Right lobe of liver (tissue), 6 donors: ENCODE measurements at regions not wholly inside any gene's neighbourhood (a gene's known extent, or its start where the extent isn't known, plus 50 kb on each side); places are given as distances from the start of the nearest gene placed in this dataset.

Experiments
- ATAC-seq, 4 donors: fragments of 200-7000 bp; cut with Tn5 transposase; one replicate each; pipeline ENCODE4 v1.9.1; 2020; ENCODE audit warnings: mild to moderate bottlenecking in 4 of 4, moderate library complexity in 4 of 4
- DNase-seq, 3 donors: peaks; one replicate each; pipeline ENCODE4 v3.0.0-alpha.2; 2020
- H3K27ac ChIP-seq, 3 donors: fragments of 200-600 bp; one replicate each; pipeline ENCODE4 v1.8.0; 2022
- H3K27me3 ChIP-seq, 2 donors: fragments of 200-600 bp; one replicate each; pipeline ENCODE4 v1.8.0; 2022
- H3K36me3 ChIP-seq, 4 donors: fragments of 200-600 bp; sonication (generic) in 1 of 4; one replicate each; pipeline versions ENCODE4 v1.5.1 to v1.8.0; 2017 to 2022; ENCODE audit warnings: control low read depth in 1 of 4
- H3K4me1 ChIP-seq, 4 donors: fragments of 200-600 bp; sonication (generic) in 1 of 4; one replicate each; pipeline versions ENCODE4 v1.5.1 to v1.8.0; 2017 to 2022; ENCODE audit warnings: control low read depth in 1 of 4
- H3K4me3 ChIP-seq, 3 donors: fragments of 200-600 bp; one replicate each; pipeline ENCODE4 v1.8.0; 2022
- H3K9me3 ChIP-seq, 4 donors: fragments of 200-600 bp; sonication (generic) in 1 of 4; one replicate each; pipeline versions ENCODE4 v1.5.1 to v1.8.0; 2017 to 2022; ENCODE audit warnings: control low read depth in 1 of 4
- POLR2A ChIP-seq: fragments of 450-650 bp; IDR thresholded peaks from one replicate; pipeline ENCODE4 v1.6.1; 2017; ENCODE audit warnings: antibody characterized with exemption, mild to moderate bottlenecking
- WGBS: methylation state at CpG from one replicate; pipeline ENCODE4 v1.1.6; 2018; ENCODE audit warnings: low coverage, low lambda C conversion rate; ENCODE audit not compliant: insufficient coverage; ENCODE audit errors: missing lambda C conversion rate; 5-methylcytosine and 5-hydroxymethylcytosine counted together
- intact Hi-C, 2 donors: fragments of 100-400 bp; cut with DNase I; formaldehyde crosslinking; loops; one replicate each; pipeline versions ENCODE4 v1.11.2 to v1.14.1; 2022
- TF ChIP-seq, protein P1 (sequence below), 4 donors: fragments of 200-600 bp in 3 of 4; fragments of 450-650 bp in 1 of 4; IDR thresholded peaks; one replicate each; pipeline versions ENCODE4 v1.5.1 to v1.8.0; 2016 to 2022; ENCODE audit warnings: antibody characterized with exemption in 4 of 4, mild to moderate bottlenecking in 2 of 4
- donor health status: DM: no; HTN: yes; CAD: no.
- donor health status: DM: no; HTN: no; CAD: no.
- donor health status: DM: no; HTN: no; CAD: no.
- donor health status: DM: no; HTN: yes; CAD: no.
- donor health status: DM: no; HTN: yes; CAD: no.

DNA sequence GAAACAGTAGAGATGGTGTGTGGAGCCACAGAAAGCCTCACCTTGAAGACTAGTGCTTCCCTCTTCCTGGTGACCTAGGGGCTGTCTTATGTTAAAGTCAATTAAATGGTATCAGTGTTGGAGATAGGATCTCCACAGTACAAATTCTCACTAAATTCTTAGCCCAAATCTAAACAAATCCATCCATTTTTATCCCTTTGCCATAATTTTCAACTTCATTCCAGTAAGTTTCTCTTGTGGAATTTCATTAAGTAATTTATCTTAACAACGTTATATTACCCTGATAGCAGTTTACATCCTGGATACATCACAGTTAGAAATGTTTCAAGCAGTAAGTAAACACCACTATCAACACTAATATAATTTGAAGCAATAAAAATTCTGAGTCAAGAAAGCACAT is 989.4 kb upstream of the NXPH2 start:
- no peak overlapping the region for H3K4me3 ChIP-seq
- H3K36me3 ChIP-seq: no peaks in the 10 kb centered on the region
- no peaks in the 10 kb centered on the region for H3K9me3 ChIP-seq
- H3K27ac ChIP-seq: no peak overlapping the region
- no peaks in the 10 kb centered on the region for H3K4me1 ChIP-seq
- DNase-seq (no peak), ATAC-seq (no peak)
- 37% methylated on average over 1 of the region's 1 CpG for whole genome bisulfite sequencing
- TF ChIP-seq POLR2A: no peak
- TF ChIP-seq, protein P1, sequence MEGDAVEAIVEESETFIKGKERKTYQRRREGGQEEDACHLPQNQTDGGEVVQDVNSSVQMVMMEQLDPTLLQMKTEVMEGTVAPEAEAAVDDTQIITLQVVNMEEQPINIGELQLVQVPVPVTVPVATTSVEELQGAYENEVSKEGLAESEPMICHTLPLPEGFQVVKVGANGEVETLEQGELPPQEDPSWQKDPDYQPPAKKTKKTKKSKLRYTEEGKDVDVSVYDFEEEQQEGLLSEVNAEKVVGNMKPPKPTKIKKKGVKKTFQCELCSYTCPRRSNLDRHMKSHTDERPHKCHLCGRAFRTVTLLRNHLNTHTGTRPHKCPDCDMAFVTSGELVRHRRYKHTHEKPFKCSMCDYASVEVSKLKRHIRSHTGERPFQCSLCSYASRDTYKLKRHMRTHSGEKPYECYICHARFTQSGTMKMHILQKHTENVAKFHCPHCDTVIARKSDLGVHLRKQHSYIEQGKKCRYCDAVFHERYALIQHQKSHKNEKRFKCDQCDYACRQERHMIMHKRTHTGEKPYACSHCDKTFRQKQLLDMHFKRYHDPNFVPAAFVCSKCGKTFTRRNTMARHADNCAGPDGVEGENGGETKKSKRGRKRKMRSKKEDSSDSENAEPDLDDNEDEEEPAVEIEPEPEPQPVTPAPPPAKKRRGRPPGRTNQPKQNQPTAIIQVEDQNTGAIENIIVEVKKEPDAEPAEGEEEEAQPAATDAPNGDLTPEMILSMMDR (IDR thresholded peaks at IDR 0.05): no peak
- no peaks in the 10 kb centered on the region for H3K27me3 ChIP-seq
- intact Hi-C loops: no loop called here

DNA sequence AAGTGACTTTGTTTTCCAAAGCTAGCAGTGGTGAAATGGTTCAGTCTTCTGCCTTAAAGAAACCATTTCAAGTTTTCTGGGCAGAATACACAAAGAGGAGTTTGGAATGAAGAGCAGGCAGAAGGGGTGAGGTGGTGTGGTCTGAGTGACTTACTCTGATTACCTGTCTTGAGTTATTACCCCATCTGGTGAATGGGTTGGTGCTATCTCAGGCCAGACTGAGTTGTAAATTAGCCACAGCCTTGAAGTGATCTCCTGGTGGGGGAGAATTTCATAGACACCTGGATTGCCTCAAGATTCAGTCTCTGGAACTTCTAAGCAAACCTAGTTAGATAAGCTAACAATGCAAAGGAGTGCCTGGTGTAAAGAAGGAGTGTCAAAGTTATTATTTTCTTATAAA is 983.5 kb upstream of the NXPH2 start:
- no peaks in the 10 kb centered on the region for H3K36me3 ChIP-seq
- TF ChIP-seq POLR2A: no peak
- TF ChIP-seq, protein P1 (IDR thresholded peaks at IDR 0.05): no peak
- no peak overlapping the region for H3K27ac ChIP-seq
- intact Hi-C loops: no loop called here
- no peaks in the 10 kb centered on the region for H3K9me3 ChIP-seq
- no peak overlapping the region for H3K4me3 ChIP-seq
- no peaks in the 10 kb centered on the region for H3K4me1 ChIP-seq
- no peak for ATAC-seq
- no peak for DNase-seq
- no peaks in the 10 kb centered on the region for H3K27me3 ChIP-seq

DNA sequence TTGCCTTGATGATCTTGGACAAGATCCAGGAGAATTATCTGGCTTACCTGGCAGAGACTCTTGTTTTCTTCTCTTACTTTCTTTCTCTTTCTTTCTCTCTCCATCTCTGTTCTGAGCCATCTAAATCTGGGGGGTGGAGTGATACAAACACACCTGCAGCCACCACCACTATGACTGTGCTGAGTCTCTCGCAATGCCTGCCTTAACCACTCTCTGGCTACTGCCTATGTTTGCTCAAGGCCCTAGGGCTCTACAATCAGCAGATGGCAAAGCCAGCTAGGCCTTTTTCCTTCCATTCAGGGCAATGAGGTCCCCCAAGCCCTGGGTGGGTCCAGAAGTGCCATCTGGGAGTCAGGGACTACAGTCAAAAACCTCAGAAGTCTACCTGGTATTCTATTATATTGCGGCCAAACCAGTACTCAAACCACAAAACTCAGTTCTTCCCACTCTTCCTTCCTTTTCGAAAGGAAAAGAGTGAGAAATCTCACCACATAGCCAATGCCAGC is 978.9 kb upstream of the NXPH2 start:
- 49% methylated on average over 3 of the region's 3 CpGs for WGBS
- H3K36me3 ChIP-seq: no peaks in the 10 kb centered on the region
- H3K4me3 ChIP-seq: no peak overlapping the region
- no peaks in the 10 kb centered on the region for H3K4me1 ChIP-seq
- H3K27me3 ChIP-seq: no peaks in the 10 kb centered on the region
- DNase-seq: no peak
- TF ChIP-seq POLR2A: no peak
- TF ChIP-seq, protein P1 (IDR thresholded peaks at IDR 0.05): no peak
- H3K9me3 ChIP-seq: no peaks in the 10 kb centered on the region
- ATAC-seq: no peak
- H3K27ac ChIP-seq: no peak overlapping the region
- intact Hi-C loops: no loop called here

DNA sequence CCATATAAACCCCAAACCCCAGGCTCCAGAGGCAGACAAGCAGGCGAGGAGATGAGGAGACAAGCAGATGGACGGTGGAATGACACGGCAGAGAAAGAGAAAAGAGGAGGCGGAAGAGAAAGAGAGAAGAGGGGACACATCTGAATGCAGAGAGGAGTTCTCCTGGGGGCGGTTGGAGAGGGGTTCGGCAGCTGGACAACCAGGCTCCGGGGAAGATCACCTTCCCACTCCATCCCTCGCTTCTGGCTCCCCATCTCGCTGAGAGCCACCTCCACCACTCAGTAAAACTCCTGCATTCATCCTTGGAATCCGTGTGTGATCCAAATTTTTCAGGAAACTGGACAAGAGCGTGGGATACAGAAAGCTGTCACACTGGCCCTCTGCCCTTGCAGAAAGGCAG is 966.7 kb upstream of the NXPH2 start:
- no peak for TF ChIP-seq POLR2A
- TF ChIP-seq, protein P1 (IDR thresholded peaks at IDR 0.05): no peak
- WGBS: 57% methylated on average over 8 of the region's 11 CpGs
- Histone ChIP-seq H3K4me3 (no peak overlapping the region), H3K27ac (no peak overlapping the region), H3K4me1 (no peaks in the 10 kb centered on the region), H3K36me3 (no peaks in the 10 kb centered on the region), H3K27me3 (no peaks in the 10 kb centered on the region), H3K9me3 (no peaks in the 10 kb centered on the region)
- no peak for DNase-seq
- intact Hi-C loops: no loop called here
- no peak for ATAC-seq

DNA sequence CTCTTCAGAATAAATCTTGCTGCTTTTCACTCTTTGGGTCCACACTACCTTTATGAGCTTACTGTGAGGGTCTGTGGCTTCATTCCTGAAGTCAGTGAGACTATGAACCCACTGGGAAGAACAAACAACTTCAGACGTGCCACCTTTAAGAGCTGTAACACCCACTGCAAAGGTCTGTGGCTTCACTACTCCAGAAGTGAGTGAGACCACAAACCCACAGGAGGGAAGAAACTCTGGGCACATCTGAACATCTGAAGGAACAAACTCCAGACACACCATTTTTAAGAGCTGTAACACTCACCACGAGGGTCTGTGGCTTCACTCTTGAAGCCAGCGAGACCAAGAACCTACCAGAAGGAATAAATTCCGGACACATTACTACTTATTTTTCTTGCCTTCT is 964.1 kb upstream of the NXPH2 start:
- no peak overlapping the region for H3K27ac ChIP-seq
- TF ChIP-seq, protein P1 (IDR thresholded peaks at IDR 0.05): no peak
- TF ChIP-seq POLR2A: no peak
- no peak overlapping the region for H3K4me3 ChIP-seq
- no peaks in the 10 kb centered on the region for H3K4me1 ChIP-seq
- intact Hi-C loops: no loop called here
- 22% methylated on average over 4 of the region's 4 CpGs for WGBS
- H3K27me3 ChIP-seq: no peaks in the 10 kb centered on the region
- no peak for DNase-seq
- no peak for ATAC-seq
- H3K36me3 ChIP-seq: no peaks in the 10 kb centered on the region
- no peaks in the 10 kb centered on the region for H3K9me3 ChIP-seq
